ENCODE measurements at regions not wholly inside any gene's neighbourhood (a gene's known extent, or its start where the extent isn't known, plus 50 kb on each side); places are given as distances from the start of the nearest gene placed in this dataset.

DNA sequence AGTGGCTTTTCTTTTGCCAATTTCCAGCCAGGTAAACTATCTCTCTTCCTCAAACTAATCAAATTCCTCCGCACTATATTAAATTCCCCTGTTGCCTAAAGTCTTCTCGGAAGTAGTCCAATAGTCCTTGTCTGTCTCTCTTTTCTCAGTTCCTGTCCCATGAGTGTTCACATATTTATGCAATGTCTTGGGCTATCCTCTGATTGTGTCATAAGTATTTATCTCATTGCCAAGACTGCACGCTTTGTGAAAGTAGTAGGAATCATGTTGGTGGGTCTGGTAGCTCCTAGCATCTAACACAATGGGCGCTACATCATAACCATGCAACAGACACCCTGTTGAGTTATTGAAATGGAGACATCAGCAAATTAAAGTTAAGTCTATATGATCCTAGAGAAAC lies 59.9 kb upstream of the POU3F3 start:
- TF ChIP-seq, protein P1, sequence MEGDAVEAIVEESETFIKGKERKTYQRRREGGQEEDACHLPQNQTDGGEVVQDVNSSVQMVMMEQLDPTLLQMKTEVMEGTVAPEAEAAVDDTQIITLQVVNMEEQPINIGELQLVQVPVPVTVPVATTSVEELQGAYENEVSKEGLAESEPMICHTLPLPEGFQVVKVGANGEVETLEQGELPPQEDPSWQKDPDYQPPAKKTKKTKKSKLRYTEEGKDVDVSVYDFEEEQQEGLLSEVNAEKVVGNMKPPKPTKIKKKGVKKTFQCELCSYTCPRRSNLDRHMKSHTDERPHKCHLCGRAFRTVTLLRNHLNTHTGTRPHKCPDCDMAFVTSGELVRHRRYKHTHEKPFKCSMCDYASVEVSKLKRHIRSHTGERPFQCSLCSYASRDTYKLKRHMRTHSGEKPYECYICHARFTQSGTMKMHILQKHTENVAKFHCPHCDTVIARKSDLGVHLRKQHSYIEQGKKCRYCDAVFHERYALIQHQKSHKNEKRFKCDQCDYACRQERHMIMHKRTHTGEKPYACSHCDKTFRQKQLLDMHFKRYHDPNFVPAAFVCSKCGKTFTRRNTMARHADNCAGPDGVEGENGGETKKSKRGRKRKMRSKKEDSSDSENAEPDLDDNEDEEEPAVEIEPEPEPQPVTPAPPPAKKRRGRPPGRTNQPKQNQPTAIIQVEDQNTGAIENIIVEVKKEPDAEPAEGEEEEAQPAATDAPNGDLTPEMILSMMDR (IDR thresholded peaks at IDR 0.05), result no peak
- no peak for TF ChIP-seq ZFX (IDR thresholded peaks at IDR 0.05; ENCODE audit: borderline replicate concordance)

Data from 22Rv1 (cell line).